ENCODE measurements at regions not wholly inside any gene's neighbourhood (a gene's known extent, or its start where the extent isn't known, plus 50 kb on each side); places are given as distances from the start of the nearest gene placed in this dataset.

GRCh38 chr3:176526942-176527341 is 670.3 kb downstream of the TBL1XR1 start:
- TF ChIP-seq CTCF (IDR thresholded peaks at IDR 0.05) (no peak), JUND (IDR thresholded peaks at IDR 0.05) (no peak), SIN3A (IDR thresholded peaks at IDR 0.05; ENCODE audit: borderline replicate concordance, low read depth, low read length) (no peak), ZBTB33 (IDR thresholded peaks at IDR 0.05; ENCODE audit: borderline replicate concordance, low read depth) (no peak), TAF1 (IDR thresholded peaks at IDR 0.05; ENCODE audit: borderline replicate concordance, low read depth, low read length) (no peak), TEAD4 (IDR thresholded peaks at IDR 0.05; ENCODE audit: borderline replicate concordance, insufficient read depth) (no peak), CHD2 (IDR thresholded peaks at IDR 0.05; ENCODE audit: low read length, partially characterized antibody) (no peak), PBX3 (IDR thresholded peaks at IDR 0.05) (no peak), MAX (IDR thresholded peaks at IDR 0.05; ENCODE audit: low read depth) (no peak), RAD21 (IDR thresholded peaks at IDR 0.05; ENCODE audit: low read length) (no peak)

All from SK-N-SH (cell line).